Smooth muscle cell (in vitro differentiated cells): ENCODE measurements at regions not wholly inside any gene's neighbourhood (a gene's known extent, or its start where the extent isn't known, plus 50 kb on each side); places are given as distances from the start of the nearest gene placed in this dataset.
A peak's percentile ranks its signal among the peaks of the same experiment; 100 is the strongest.

Source experiments
- DNase-seq: peaks from one replicate; lab custom pipeline; 2025; ENCODE audit not compliant: unreplicated experiment; lab: John Stamatoyannopoulos, UW
- H2AFZ ChIP-seq: fragments of 200-600 bp; sonication (generic); 2 replicates; pipeline ENCODE4 v1.6.0; 2016; ENCODE audit warnings: antibody characterized with exemption, low read depth, mild to moderate bottlenecking
- H3F3A ChIP-seq: fragments of 200-600 bp; sonication (generic); 2 replicates; pipeline ENCODE4 v1.6.0; 2017; ENCODE audit warnings: antibody characterized with exemption, low read depth
- H3K27ac ChIP-seq: fragments of 200-600 bp; sonication (generic); 2 replicates; pipeline ENCODE4 v1.5.1; 2016; ENCODE audit warnings: low read depth, mild to moderate bottlenecking
- H3K27me3 ChIP-seq: fragments of 200-600 bp; sonication (generic); 2 replicates; pipeline ENCODE4 v1.6.1; 2016; ENCODE audit warnings: low read depth, mild to moderate bottlenecking
- H3K36me3 ChIP-seq: fragments of 200-600 bp; sonication (generic); 2 replicates; pipeline ENCODE4 v1.5.1; 2016; ENCODE audit warnings: low read depth
- H3K4me1 ChIP-seq: fragments of 200-600 bp; sonication (generic); 2 replicates; pipeline ENCODE4 v1.5.1; 2016; ENCODE audit warnings: low read depth
- H3K4me2 ChIP-seq: fragments of 200-600 bp; sonication (generic); 2 replicates; pipeline ENCODE4 v1.6.0; 2016; ENCODE audit warnings: mild to moderate bottlenecking
- H3K4me3 ChIP-seq: fragments of 200-600 bp; sonication (generic); 2 replicates; pipeline ENCODE4 v1.5.1; 2016; ENCODE audit warnings: mild to moderate bottlenecking
- H3K79me2 ChIP-seq: fragments of 200-600 bp; sonication (generic); 2 replicates; pipeline ENCODE4 v1.6.0; 2016; ENCODE audit warnings: low read depth, mild to moderate bottlenecking
- H3K9ac ChIP-seq: fragments of 200-600 bp; sonication (generic); 2 replicates; pipeline ENCODE4 v1.6.0; 2016; ENCODE audit warnings: low read depth
- H3K9me3 ChIP-seq: fragments of 200-600 bp; sonication (generic); replicated peaks from 2 replicates; pipeline ENCODE4 v1.5.1; 2016; ENCODE audit warnings: low read depth
- H4K20me1 ChIP-seq: fragments of 200-600 bp; sonication (generic); 2 replicates; pipeline ENCODE4 v1.6.0; 2016; ENCODE audit warnings: low read depth
- WGBS: methylation state at CpG from one replicate; pipeline ENCODE4 v1.1.7; 2016; ENCODE audit warnings: low lambda C conversion rate; 5-methylcytosine and 5-hydroxymethylcytosine counted together
- TF ChIP-seq, protein P1 (sequence below): fragments of 200-600 bp; sonication (generic); IDR thresholded peaks from 2 replicates; pipeline ENCODE4 v1.5.1; 2017; ENCODE audit warnings: borderline replicate concordance, mild to moderate bottlenecking, antibody characterized with exemption; ENCODE audit not compliant: insufficient read depth, poor library complexity, severe bottlenecking

DNA sequence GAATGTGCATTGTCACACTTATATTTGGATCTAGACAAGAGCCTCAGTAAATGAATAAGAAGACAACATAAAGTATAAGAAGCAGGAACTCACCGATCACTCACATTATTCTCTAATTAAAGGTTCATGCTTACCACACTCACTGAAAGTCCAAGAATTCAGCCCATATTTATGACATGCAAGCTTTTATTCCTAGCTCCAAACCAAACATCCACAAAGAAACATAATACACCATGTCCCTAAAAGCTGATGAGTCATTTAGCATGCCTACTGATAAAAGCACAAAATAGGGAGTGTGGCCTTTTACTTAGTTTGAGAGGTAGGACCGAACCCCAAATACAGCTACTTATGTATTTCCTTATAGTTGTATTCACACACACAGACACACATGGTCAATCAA lies 1094.6 kb upstream of the CDH2 start:
- no peak for DNase-seq
- H3K27me3 ChIP-seq: no peaks in the 10 kb centered on the region
- H4K20me1 ChIP-seq: no peaks in the 10 kb centered on the region
- H3K9ac ChIP-seq: no peak overlapping the region
- H3K36me3 ChIP-seq: no peaks in the 10 kb centered on the region
- H3K27ac ChIP-seq: no peak overlapping the region
- no peaks in the 10 kb centered on the region for H3K79me2 ChIP-seq
- H3K4me2 ChIP-seq: no peak overlapping the region
- no peaks in the 10 kb centered on the region for H3K4me1 ChIP-seq
- no peak overlapping the region for H3K4me3 ChIP-seq
- H3F3A ChIP-seq: no peaks in the 10 kb centered on the region
- H3K9me3 ChIP-seq: no peaks in the 10 kb centered on the region
- WGBS: 95% methylated on average over 2 of the region's 2 CpGs
- no peak overlapping the region for H2AFZ ChIP-seq
- TF ChIP-seq, protein P1, sequence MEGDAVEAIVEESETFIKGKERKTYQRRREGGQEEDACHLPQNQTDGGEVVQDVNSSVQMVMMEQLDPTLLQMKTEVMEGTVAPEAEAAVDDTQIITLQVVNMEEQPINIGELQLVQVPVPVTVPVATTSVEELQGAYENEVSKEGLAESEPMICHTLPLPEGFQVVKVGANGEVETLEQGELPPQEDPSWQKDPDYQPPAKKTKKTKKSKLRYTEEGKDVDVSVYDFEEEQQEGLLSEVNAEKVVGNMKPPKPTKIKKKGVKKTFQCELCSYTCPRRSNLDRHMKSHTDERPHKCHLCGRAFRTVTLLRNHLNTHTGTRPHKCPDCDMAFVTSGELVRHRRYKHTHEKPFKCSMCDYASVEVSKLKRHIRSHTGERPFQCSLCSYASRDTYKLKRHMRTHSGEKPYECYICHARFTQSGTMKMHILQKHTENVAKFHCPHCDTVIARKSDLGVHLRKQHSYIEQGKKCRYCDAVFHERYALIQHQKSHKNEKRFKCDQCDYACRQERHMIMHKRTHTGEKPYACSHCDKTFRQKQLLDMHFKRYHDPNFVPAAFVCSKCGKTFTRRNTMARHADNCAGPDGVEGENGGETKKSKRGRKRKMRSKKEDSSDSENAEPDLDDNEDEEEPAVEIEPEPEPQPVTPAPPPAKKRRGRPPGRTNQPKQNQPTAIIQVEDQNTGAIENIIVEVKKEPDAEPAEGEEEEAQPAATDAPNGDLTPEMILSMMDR: no peak

DNA sequence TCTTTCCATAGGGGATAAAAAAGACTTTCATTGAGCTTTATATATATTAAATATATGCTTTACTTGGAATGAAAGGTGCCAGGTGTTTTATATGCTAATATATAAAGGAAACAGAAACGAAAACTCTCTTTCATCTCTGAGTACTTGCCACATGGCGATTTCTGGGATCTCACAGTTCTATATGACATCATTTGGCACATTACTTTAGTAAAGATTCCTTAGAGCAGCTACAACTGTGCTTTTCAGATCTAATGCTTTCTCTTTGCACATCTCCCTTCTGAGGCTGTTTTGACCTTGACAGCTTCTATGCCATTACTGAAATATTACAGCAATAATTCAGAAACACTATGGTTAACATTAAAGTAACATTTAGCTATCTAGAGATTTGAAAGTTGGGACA lies 1082.9 kb upstream of the CDH2 start:
- no peak for DNase-seq
- TF ChIP-seq, protein P1: no peak
- Histone ChIP-seq H3K9ac (no peak overlapping the region), H3K4me1 (no peaks in the 10 kb centered on the region), H3K9me3 (no peaks in the 10 kb centered on the region), H2AFZ (no peak overlapping the region), H3K27ac (no peak overlapping the region), H3K27me3 (no peaks in the 10 kb centered on the region), H3K4me2 (no peak overlapping the region), H3F3A (no peaks in the 10 kb centered on the region), H3K4me3 (no peak overlapping the region), H3K79me2 (no peaks in the 10 kb centered on the region), H4K20me1 (no peaks in the 10 kb centered on the region), H3K36me3 (no peaks in the 10 kb centered on the region)
- 89% methylated on average over 2 of the region's 2 CpGs for WGBS

DNA sequence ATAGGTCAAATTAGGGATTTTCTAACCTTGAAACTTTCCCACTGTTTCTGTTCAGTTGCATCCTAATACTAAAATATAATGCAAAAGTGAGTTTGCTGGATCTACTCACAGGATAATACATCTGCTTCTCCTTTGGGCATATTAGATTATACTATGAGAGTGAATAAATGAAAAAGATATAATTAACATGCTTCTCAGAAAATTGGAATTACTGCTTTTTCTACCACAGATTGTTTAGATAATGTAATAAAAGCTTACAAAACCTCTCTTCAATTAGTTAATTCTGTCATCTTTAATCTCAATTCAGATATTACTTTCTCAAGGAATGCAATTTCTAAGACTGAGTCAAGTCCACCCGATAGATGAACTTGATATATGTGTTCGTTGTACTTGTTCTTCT lies 1077.2 kb upstream of the CDH2 start:
- WGBS: 100% methylated on average over 2 of the region's 2 CpGs
- no peaks in the 10 kb centered on the region for H3K27me3 ChIP-seq

DNA sequence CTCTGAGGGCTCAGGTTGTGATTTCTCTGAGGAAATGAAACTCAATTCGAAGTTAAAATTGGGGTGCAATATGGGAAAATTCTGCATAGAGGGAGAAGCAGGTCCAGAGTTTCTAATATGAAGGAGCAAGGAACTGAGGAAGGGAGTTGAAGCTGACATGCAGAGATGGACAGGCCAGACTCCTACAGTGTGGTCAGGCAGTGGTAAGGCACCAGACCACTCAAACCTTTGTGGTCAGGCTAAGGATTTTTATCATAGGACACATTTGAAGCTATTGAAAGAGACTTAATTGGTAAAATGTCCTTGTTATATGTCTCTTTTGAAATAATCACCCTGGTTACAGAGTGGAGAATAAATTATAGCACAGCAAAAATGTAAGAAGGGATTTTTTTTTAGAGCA lies 1074.8 kb upstream of the CDH2 start:
- TF ChIP-seq, protein P1: no peak
- Histone ChIP-seq H3F3A (no peaks in the 10 kb centered on the region), H3K9me3 (no peaks in the 10 kb centered on the region), H4K20me1 (no peaks in the 10 kb centered on the region), H3K9ac (no peak overlapping the region), H3K36me3 (no peaks in the 10 kb centered on the region), H3K79me2 (no peaks in the 10 kb centered on the region), H2AFZ (peak overlapping the region; percentile 17), H3K27ac (no peak overlapping the region), H3K4me2 (no peak overlapping the region), H3K4me3 (no peak overlapping the region), H3K4me1 (no peaks in the 10 kb centered on the region), H3K27me3 (no peaks in the 10 kb centered on the region)
- 77% methylated on average over 1 of the region's 1 CpG for WGBS
- DNase-seq: no peak

More for the DNA sequence above, 1077.2 kb upstream of the CDH2 start:
- no peak overlapping the region for H3K4me3 ChIP-seq
- no peak overlapping the region for H2AFZ ChIP-seq
- H3K9ac ChIP-seq: no peak overlapping the region
- no peaks in the 10 kb centered on the region for H4K20me1 ChIP-seq
- no peak for DNase-seq
- no peaks in the 10 kb centered on the region for H3K4me1 ChIP-seq
- H3F3A ChIP-seq: no peaks in the 10 kb centered on the region
- H3K36me3 ChIP-seq: no peaks in the 10 kb centered on the region
- H3K4me2 ChIP-seq: no peak overlapping the region
- no peaks in the 10 kb centered on the region for H3K9me3 ChIP-seq
- H3K79me2 ChIP-seq: no peaks in the 10 kb centered on the region
- no peak overlapping the region for H3K27ac ChIP-seq
- TF ChIP-seq, protein P1: no peak
